ENCODE measurements at regions not wholly inside any gene's neighbourhood (a gene's known extent, or its start where the extent isn't known, plus 50 kb on each side); places are given as distances from the start of the nearest gene placed in this dataset.

DNA sequence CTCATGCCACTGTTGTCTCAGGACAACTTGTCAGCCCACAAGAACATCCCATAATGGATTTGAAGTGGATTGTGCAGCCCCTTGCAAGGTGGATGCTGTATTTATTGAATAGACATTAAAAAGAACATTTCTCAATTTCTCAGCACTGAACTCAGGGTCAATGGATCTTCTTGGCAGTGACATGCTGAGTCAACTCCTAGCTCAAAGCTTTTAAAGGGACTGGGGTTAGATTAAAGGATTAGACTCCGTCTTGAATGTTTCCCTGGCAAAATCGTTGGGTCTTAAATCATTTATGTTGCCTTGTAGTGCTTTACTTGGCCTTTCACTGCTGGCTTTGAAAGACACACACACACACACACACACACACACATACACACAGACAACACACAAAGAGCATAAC, 221.6 kb upstream of the PBX1 start:
- TF ChIP-seq, protein P1, sequence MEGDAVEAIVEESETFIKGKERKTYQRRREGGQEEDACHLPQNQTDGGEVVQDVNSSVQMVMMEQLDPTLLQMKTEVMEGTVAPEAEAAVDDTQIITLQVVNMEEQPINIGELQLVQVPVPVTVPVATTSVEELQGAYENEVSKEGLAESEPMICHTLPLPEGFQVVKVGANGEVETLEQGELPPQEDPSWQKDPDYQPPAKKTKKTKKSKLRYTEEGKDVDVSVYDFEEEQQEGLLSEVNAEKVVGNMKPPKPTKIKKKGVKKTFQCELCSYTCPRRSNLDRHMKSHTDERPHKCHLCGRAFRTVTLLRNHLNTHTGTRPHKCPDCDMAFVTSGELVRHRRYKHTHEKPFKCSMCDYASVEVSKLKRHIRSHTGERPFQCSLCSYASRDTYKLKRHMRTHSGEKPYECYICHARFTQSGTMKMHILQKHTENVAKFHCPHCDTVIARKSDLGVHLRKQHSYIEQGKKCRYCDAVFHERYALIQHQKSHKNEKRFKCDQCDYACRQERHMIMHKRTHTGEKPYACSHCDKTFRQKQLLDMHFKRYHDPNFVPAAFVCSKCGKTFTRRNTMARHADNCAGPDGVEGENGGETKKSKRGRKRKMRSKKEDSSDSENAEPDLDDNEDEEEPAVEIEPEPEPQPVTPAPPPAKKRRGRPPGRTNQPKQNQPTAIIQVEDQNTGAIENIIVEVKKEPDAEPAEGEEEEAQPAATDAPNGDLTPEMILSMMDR (IDR thresholded peaks at IDR 0.05), result no peak

DNA sequence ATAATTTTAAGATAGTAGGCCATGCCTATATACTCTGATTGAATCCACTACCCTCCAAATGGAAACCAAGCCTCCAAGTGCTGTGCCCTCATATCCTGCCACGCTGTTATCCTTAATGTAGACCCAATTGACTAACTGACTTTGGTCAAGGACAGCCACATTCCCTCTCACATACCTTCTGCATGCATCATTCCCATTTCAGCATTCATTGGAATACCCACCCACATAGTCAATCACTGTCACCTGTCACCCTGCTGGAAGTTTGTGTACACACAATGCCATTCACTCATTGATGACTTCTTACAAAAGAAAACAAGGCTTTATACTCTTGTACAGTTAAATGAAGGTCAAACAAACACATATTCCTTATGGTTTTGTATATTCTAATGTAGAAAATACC, 221.1 kb upstream of the PBX1 start:
- TF ChIP-seq, protein P1 (IDR thresholded peaks at IDR 0.05), result no peak

DNA sequence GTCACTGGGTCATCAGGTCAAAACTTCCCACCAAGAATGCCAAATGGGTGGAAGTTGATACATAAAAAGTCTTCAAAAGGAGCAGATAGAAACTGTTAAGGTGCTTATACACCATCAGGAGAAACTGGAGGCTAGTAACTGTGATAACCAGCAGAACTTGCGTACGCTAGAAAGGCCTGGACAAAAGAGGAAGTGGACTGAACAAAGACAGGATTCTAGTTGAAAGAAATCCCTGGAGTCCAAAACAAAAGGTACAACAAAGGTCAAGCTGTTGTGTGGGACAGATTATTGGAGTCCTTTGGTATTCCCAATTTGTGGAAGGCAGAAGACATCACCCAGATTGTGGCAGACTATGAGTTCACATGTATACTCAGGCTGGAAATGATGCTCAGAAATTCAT, 215.8 kb upstream of the PBX1 start:
- TF ChIP-seq, protein P1 (IDR thresholded peaks at IDR 0.05), result no peak

DNA sequence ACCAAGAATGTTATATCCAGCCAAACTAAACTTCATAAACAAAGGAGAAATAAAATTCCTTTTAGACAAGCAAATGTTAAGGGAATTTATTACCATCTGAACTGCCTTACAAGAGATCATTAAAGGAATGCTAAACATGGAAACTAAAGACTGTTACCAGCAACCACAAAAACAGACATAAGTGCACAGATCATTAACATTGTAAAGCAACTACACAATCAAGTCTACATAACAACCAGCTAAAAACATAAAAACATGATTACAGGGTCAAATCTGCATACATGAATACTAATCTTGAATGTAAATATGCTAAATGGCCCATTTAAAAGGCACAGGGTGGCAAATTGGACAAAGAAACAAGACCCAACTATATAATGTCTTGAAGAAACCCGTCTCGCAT, 211.0 kb upstream of the PBX1 start:
- TF ChIP-seq, protein P1 (IDR thresholded peaks at IDR 0.05), result no peak

DNA sequence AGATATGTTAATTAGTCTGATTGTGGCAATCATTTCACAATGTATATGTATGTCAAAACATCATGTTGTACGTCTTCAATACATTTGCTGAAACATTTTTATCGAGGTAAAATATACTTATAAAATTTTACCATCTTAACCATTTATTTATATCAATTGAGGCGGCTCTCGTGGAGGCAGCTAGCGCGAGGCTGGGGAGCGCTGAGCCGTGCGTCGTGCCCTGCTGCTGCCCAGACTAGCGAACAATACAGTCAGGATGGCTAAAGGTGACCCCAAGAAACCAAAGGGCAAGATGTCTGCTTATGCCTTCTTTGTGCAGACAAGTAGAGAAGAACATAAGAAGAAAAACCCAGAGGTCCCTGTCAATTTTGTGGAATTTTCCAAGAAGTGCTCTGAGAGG, 202.5 kb upstream of the PBX1 start:
- TF ChIP-seq, protein P1 (IDR thresholded peaks at IDR 0.05), result no peak

DNA sequence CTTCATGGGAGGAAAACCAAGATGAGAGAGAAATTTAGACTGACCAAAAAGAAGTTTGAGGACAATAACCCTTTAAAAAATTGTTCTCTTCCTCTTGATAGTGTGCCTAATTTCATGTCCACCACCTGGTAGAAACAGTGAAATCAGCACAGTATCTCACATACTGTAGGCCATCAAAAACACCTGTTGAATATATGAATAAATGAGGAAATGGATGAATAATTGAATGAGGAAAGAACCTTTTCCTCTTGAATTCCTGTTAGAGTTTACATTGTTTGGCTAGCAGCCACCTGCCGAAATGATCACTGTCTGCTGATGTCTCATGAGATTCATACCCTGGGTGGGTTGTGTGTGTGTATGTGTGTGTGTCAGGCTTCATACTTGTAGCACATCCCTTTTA, 198.7 kb upstream of the PBX1 start:
- TF ChIP-seq, protein P1 (IDR thresholded peaks at IDR 0.05), result no peak

DNA sequence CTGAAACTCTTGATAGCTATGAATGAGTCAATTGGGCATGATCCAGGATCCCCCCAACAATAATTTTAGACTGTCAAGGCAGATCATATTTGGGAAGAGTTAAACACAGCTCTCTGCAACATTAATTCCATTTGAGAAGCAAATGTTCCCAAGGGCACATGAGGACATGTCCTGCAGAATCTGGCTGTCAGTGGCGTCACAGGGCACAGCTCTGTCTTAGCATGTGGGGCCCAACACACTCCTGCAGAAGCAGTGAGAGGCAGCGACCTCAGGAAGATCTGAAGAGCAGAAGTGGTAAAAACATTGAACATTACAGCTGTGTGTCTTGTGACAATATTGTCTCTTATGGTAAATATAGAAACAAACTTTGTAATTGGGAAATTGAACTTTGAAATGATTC, 197.1 kb upstream of the PBX1 start:
- TF ChIP-seq, protein P1 (IDR thresholded peaks at IDR 0.05), result no peak

DNA sequence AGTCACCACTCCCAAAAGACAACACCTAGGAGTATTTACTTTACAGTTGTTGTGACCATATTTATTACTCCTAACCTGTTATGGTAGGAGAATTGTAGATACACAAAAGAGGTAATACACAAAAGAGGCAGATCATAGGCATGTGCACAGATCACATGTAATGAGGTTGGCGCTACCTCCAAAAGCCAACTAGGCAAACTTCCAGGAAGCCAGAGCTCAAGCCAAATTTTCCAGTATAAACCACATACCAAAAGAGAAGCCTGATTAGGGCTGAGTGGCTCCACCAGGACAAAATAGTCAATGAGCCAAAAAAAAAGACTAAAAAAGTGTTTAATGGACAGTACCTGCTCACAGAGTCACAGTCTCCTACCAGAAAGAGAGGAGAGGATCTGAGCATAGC, 195.0 kb upstream of the PBX1 start:
- TF ChIP-seq, protein P1 (IDR thresholded peaks at IDR 0.05), result no peak

All from LNCAP (cell line).